Caco-2 (cell line): ENCODE measurements at regions not wholly inside any gene's neighbourhood (a gene's known extent, or its start where the extent isn't known, plus 50 kb on each side); places are given as distances from the start of the nearest gene placed in this dataset.

Source experiments
- BruUV-seq: library from RNA; stranded (reverse); fragments of 400-500 nt; replicated peaks from 2 replicates; lab custom pipeline; 2021; lab: Mats Ljungman, UMichigan
- CTCF ChIA-PET: fragments of 300-600 bp; sonication (Branson Sonifier 250); formaldehyde crosslinking; loops from one replicate; lab custom pipeline; 2022; ENCODE audit warnings: antibody characterized with exemption; lab: Charles Lee
- POLR2A ChIA-PET: fragments of 300-600 bp; sonication (Branson Sonifier 250); formaldehyde crosslinking; loops from one replicate; lab custom pipeline; 2022; ENCODE audit warnings: antibody characterized with exemption; lab: Charles Lee
- DNase-seq, 2 experiments: peaks; one replicate each; pipeline versions ENCODE4 v3.0.0 to v3.0.0-alpha.2; 2020 to 2022
- H3K27me3 ChIP-seq: replicated peaks from 2 replicates; pipeline ENCODE4 v1.6.0; 2011; ENCODE audit warnings: low read length; ENCODE audit not compliant: control insufficient read depth, insufficient read depth
- H3K36me3 ChIP-seq: 2 replicates; pipeline ENCODE4 v1.5.1; 2011; ENCODE audit warnings: low read length; ENCODE audit not compliant: control insufficient read depth, insufficient read depth
- H3K4me1 ChIP-seq: fragments of 250-450 bp; sonication (Bioruptor Pico); 2 replicates; pipeline ENCODE4 v1.5.1; 2020; ENCODE audit warnings: mild to moderate bottlenecking
- H3K4me3 ChIP-seq: 2 replicates; pipeline ENCODE4 v1.5.1; 2011; ENCODE audit warnings: low read depth, mild to moderate bottlenecking, control low read depth, low read length
- H3K9me3 ChIP-seq: fragments of 250-450 bp; sonication (Bioruptor Pico); 2 replicates; pipeline ENCODE4 v1.5.1; 2020; ENCODE audit warnings: mild to moderate bottlenecking, moderate library complexity
- H3K27ac Mint-ChIP-seq: one replicate; pipeline ENCODE4 v1.8.0; 2022; ENCODE audit warnings: mixed read lengths; ENCODE audit not compliant: unreplicated experiment
- H3K27me3 Mint-ChIP-seq: one replicate; pipeline ENCODE4 v1.8.0; 2022; ENCODE audit warnings: mixed read lengths; ENCODE audit not compliant: insufficient read depth, unreplicated experiment
- H3K36me3 Mint-ChIP-seq: one replicate; pipeline ENCODE4 v1.8.0; 2022; ENCODE audit warnings: mild to moderate bottlenecking, mixed read lengths; ENCODE audit not compliant: insufficient read depth, unreplicated experiment
- H3K4me1 Mint-ChIP-seq: one replicate; pipeline ENCODE4 v1.8.0; 2022; ENCODE audit warnings: low read depth, mixed read lengths; ENCODE audit not compliant: unreplicated experiment
- H3K4me3 Mint-ChIP-seq: one replicate; pipeline ENCODE4 v1.8.0; 2022; ENCODE audit warnings: mild to moderate bottlenecking, moderate library complexity, mixed read lengths; ENCODE audit not compliant: unreplicated experiment
- H3K9me3 Mint-ChIP-seq: one replicate; pipeline ENCODE4 v1.8.0; 2022; ENCODE audit warnings: mixed read lengths; ENCODE audit not compliant: unreplicated experiment
- intact Hi-C: fragments of 100-400 bp; cut with micrococcal nuclease; formaldehyde crosslinking; loops from one replicate; pipeline ENCODE4 v1.10.0; 2022; ENCODE audit not compliant: unreplicated experiment
- TF ChIP-seq, protein P1 (sequence below), 2 experiments: fragments of 200-600 bp in 1 of 2; IDR thresholded peaks; 1 replicate in 1 of 2; 2 replicates in 1 of 2; pipeline versions ENCODE4 v1.5.1 to v1.8.0; 2011 to 2022; ENCODE audit warnings: antibody characterized with exemption in 1 of 2, control low read depth in 1 of 2, inconsistent platforms in 1 of 2, low read depth in 1 of 2, low read length in 1 of 2, mild to moderate bottlenecking in 1 of 2, moderate library complexity in 1 of 2; ENCODE audit not compliant: insufficient read depth in 1 of 2, severe bottlenecking in 1 of 2, unreplicated experiment in 1 of 2

DNA sequence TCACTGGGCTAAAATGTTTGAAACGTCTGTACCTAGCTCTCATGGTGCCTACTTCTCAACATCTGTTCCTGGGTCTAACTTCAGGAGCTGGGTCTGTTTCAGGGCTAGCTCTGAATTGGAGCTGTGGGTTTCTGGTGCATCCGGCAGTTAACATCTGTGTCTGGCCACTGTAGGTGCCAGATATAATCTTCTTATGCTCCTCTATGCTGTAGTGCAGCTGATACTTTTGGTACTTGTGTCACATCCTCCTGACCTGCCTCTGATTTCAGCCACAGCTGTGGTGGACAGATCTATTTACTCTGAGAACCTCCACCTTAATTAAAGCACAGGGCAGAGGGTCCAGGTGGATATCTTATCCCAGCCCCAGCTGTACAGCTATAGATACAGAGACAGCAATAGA, 496.5 kb upstream of the CDH11 start:
- no peak overlapping the region for H3K4me3 ChIP-seq
- Mint-ChIP-seq H3K27me3 (peaks cover 30% of the 10 kb centered on the region), H3K4me1 (no peaks in the 10 kb centered on the region), H3K36me3 (no peaks in the 10 kb centered on the region), H3K9me3 (no peaks in the 10 kb centered on the region), H3K27ac (no peak overlapping the region), H3K4me3 (no peak overlapping the region)
- no peaks in the 10 kb centered on the region for H3K4me1 ChIP-seq
- DNase-seq = no peak
- no peaks in the 10 kb centered on the region for H3K9me3 ChIP-seq
- intact Hi-C loops = no loop called here
- POLR2A ChIA-PET = no interaction called here
- H3K27me3 ChIP-seq = no peaks in the 10 kb centered on the region
- TF ChIP-seq, protein P1, sequence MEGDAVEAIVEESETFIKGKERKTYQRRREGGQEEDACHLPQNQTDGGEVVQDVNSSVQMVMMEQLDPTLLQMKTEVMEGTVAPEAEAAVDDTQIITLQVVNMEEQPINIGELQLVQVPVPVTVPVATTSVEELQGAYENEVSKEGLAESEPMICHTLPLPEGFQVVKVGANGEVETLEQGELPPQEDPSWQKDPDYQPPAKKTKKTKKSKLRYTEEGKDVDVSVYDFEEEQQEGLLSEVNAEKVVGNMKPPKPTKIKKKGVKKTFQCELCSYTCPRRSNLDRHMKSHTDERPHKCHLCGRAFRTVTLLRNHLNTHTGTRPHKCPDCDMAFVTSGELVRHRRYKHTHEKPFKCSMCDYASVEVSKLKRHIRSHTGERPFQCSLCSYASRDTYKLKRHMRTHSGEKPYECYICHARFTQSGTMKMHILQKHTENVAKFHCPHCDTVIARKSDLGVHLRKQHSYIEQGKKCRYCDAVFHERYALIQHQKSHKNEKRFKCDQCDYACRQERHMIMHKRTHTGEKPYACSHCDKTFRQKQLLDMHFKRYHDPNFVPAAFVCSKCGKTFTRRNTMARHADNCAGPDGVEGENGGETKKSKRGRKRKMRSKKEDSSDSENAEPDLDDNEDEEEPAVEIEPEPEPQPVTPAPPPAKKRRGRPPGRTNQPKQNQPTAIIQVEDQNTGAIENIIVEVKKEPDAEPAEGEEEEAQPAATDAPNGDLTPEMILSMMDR (IDR thresholded peaks at IDR 0.05; ENCODE audit: insufficient read depth in 1 of 2, low read depth in 1 of 2, low read length in 1 of 2, severe bottlenecking in 1 of 2, unreplicated experiment in 1 of 2) = no peak
- CTCF ChIA-PET = no interaction called here
- H3K36me3 ChIP-seq = no peaks in the 10 kb centered on the region
- no TSS peak for BruUV-seq

DNA sequence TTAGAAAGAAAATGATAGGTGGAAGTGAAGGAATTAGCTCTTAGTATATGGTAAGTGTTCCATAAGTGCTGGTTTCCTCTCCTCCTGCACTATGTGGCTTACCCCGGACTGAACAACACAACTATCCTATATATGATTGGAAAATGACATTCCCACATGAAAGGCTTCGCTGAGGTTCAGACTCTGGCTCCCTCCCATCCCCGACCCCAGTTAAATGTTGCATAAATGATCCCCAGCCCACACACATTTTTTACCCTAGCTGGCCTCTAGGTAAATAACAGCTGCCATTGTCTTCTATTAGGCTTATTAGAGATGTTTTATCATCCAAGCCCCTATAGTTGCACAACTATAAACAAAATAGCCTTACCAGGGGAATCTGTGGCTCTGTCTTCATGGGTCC, 495.6 kb upstream of the CDH11 start:
- CTCF ChIA-PET = no interaction called here
- TF ChIP-seq, protein P1 (IDR thresholded peaks at IDR 0.05; ENCODE audit: insufficient read depth in 1 of 2, low read depth in 1 of 2, low read length in 1 of 2, severe bottlenecking in 1 of 2, unreplicated experiment in 1 of 2) = no peak
- no peaks in the 10 kb centered on the region for H3K36me3 Mint-ChIP-seq

DNA sequence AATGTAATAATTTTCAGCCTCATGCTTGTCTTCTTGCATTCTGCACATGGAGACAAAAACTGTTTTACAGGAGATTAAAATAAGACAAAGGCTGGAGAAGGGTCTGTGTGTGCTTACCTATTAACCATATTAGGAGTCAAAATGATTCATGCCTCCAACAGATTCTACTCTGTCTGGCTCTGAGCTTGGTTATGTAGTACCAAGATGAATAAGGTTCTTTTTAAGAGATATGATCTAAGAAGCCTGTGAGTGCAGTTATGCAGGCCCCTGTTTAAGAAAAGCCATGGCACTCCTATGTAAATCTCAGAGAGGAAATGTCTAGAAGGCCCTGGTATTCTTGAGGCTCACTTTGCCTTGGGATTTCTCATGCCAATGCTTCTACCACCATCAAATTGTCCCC, 486.6 kb upstream of the CDH11 start:
- CTCF ChIA-PET = no interaction called here
- BruUV-seq = no TSS peak
- no peaks in the 10 kb centered on the region for H3K27me3 ChIP-seq
- peaks cover 10% of the 10 kb centered on the region for H3K27me3 Mint-ChIP-seq
- H3K4me3 ChIP-seq = no peak overlapping the region
- no peak overlapping the region for H3K4me3 Mint-ChIP-seq
- H3K4me1 Mint-ChIP-seq = no peaks in the 10 kb centered on the region
- intact Hi-C loops = no loop called here
- H3K9me3 Mint-ChIP-seq = no peaks in the 10 kb centered on the region
- no peaks in the 10 kb centered on the region for H3K9me3 ChIP-seq
- TF ChIP-seq, protein P1 (IDR thresholded peaks at IDR 0.05; ENCODE audit: insufficient read depth in 1 of 2, low read depth in 1 of 2, low read length in 1 of 2, severe bottlenecking in 1 of 2, unreplicated experiment in 1 of 2) = no peak
- H3K4me1 ChIP-seq = no peaks in the 10 kb centered on the region
- DNase-seq = no peak
- no peaks in the 10 kb centered on the region for H3K36me3 ChIP-seq
- no peak overlapping the region for H3K27ac Mint-ChIP-seq
- POLR2A ChIA-PET = no interaction called here
- no peaks in the 10 kb centered on the region for H3K36me3 Mint-ChIP-seq

More for the DNA sequence above, 495.6 kb upstream of the CDH11 start:
- POLR2A ChIA-PET = no interaction called here
- no peak overlapping the region for H3K27ac Mint-ChIP-seq
- no peaks in the 10 kb centered on the region for H3K9me3 ChIP-seq
- intact Hi-C loops = no loop called here
- no peaks in the 10 kb centered on the region for H3K27me3 ChIP-seq
- H3K9me3 Mint-ChIP-seq = no peaks in the 10 kb centered on the region
- no TSS peak for BruUV-seq
- H3K27me3 Mint-ChIP-seq = peaks cover 27% of the 10 kb centered on the region
- no peaks in the 10 kb centered on the region for H3K4me1 ChIP-seq
- no peaks in the 10 kb centered on the region for H3K4me1 Mint-ChIP-seq
- no peak overlapping the region for H3K4me3 Mint-ChIP-seq
- H3K36me3 ChIP-seq = no peaks in the 10 kb centered on the region
- DNase-seq = no peak
- H3K4me3 ChIP-seq = no peak overlapping the region
